PC-9 (cell line): ENCODE measurements at regions not wholly inside any gene's neighbourhood (a gene's known extent, or its start where the extent isn't known, plus 50 kb on each side); places are given as distances from the start of the nearest gene placed in this dataset.

Experiments
- BruUV-seq: library from RNA; stranded (reverse); fragments of 400-500 nt; replicated peaks from 2 replicates; lab custom pipeline; 2021; lab: Mats Ljungman, UMichigan
- CTCF ChIA-PET: fragments of 300-600 bp; sonication (Branson Sonifier 250); formaldehyde crosslinking; loops from one replicate; lab custom pipeline; 2022; ENCODE audit warnings: antibody characterized with exemption; lab: Charles Lee
- POLR2A ChIA-PET: fragments of 300-600 bp; sonication (Branson Sonifier 250); formaldehyde crosslinking; loops from one replicate; lab custom pipeline; 2022; ENCODE audit warnings: antibody characterized with exemption; ENCODE audit not compliant: unreplicated experiment; lab: Charles Lee
- DNase-seq, 2 experiments: peaks; one replicate each; pipeline versions ENCODE4 v3.0.0 to v3.0.0-alpha.2; 2015 to 2022; ENCODE audit warnings: mixed read lengths in 1 of 2
- H2AFZ ChIP-seq: fragments of 200-600 bp; sonication (generic); 2 replicates; pipeline ENCODE4 v1.8.1; 2017; ENCODE audit warnings: antibody characterized with exemption
- H3F3A ChIP-seq: fragments of 200-600 bp; sonication (generic); 2 replicates; pipeline ENCODE4 v1.8.1; 2017; ENCODE audit warnings: antibody characterized with exemption, mild to moderate bottlenecking, low read depth; ENCODE audit not compliant: insufficient read depth
- H3K27ac ChIP-seq: fragments of 200-600 bp; sonication (generic); 2 replicates; pipeline ENCODE4 v1.6.1; 2016; ENCODE audit warnings: mixed run types
- H3K27me3 ChIP-seq: fragments of 200-600 bp; sonication (generic); 2 replicates; pipeline ENCODE4 v1.6.1; 2016; ENCODE audit warnings: low read depth, mixed run types; ENCODE audit not compliant: insufficient read depth
- H3K36me3 ChIP-seq: fragments of 200-600 bp; sonication (generic); 2 replicates; pipeline ENCODE4 v1.6.1; 2016; ENCODE audit warnings: low read depth, mixed run types
- H3K4me1 ChIP-seq: fragments of 200-600 bp; sonication (generic); replicated peaks from 2 replicates; pipeline ENCODE4 v1.6.1; 2016; ENCODE audit warnings: mixed run types; ENCODE audit not compliant: insufficient read depth
- H3K4me2 ChIP-seq: fragments of 200-600 bp; sonication (generic); 2 replicates; pipeline ENCODE4 v1.6.1; 2017; ENCODE audit warnings: mixed run types
- H3K4me3 ChIP-seq: fragments of 200-600 bp; sonication (generic); 2 replicates; pipeline ENCODE4 v1.6.1; 2016; ENCODE audit warnings: mixed run types
- H3K79me2 ChIP-seq: fragments of 200-600 bp; sonication (generic); 2 replicates; pipeline ENCODE4 v1.6.1; 2017; ENCODE audit warnings: low read depth, mixed run types
- H3K9me2 ChIP-seq: fragments of 200-600 bp; sonication (generic); 2 replicates; pipeline ENCODE4 v1.8.1; 2017; ENCODE audit warnings: mild to moderate bottlenecking; ENCODE audit not compliant: insufficient read depth
- H3K9me3 ChIP-seq: fragments of 200-600 bp; sonication (generic); 2 replicates; pipeline ENCODE4 v1.8.1; 2016; ENCODE audit warnings: low read depth; ENCODE audit not compliant: insufficient read depth
- H4K20me1 ChIP-seq: fragments of 200-600 bp; sonication (generic); 2 replicates; pipeline ENCODE4 v1.8.1; 2017; ENCODE audit not compliant: insufficient read depth
- EZH2 ChIP-seq: fragments of 200-600 bp; sonication (generic); IDR thresholded peaks from 2 replicates; pipeline ENCODE4 v1.8.0; 2017; ENCODE audit warnings: antibody characterized with exemption, low read depth
- intact Hi-C: fragments of 100-400 bp; cut with micrococcal nuclease; formaldehyde crosslinking; loops from one replicate; pipeline ENCODE4 v1.10.0; 2022; ENCODE audit not compliant: unreplicated experiment
- TF ChIP-seq, protein P1 (sequence below): fragments of 200-600 bp; sonication (generic); conservative IDR thresholded peaks from 2 replicates; pipeline ENCODE4 v1.6.1; 2017; ENCODE audit warnings: mixed run types, antibody characterized with exemption, mild to moderate bottlenecking, moderate library complexity

DNA sequence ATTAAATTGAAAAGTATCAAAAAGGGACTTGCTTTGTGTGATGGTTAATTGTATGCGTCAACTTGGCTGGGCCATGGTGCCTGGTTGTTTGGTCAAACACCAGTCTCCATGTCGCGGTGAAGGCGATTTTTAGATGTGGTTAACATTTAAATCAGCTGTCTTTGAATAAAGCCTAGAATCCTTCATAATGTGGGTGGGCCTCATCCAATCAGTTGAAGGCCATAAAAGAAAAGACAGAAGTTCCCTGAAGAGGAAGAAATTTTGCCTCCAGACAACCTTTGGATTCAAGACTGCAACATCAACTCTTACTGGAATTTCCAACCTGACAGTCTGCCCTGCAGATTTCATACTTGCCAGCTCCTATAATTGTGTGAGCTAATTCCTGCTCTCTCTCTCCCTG lies 160.5 kb downstream of the SH3BP4 start:
- no peaks in the 10 kb centered on the region for H3K27me3 ChIP-seq
- H3K9me3 ChIP-seq, result no peaks in the 10 kb centered on the region
- H3K27ac ChIP-seq, result no peak overlapping the region
- no peaks in the 10 kb centered on the region for H3F3A ChIP-seq
- peaks cover 3% of the 10 kb centered on the region for H3K4me1 ChIP-seq
- H3K79me2 ChIP-seq, result no peaks in the 10 kb centered on the region
- H3K4me3 ChIP-seq, result no peak overlapping the region
- no peaks in the 10 kb centered on the region for H4K20me1 ChIP-seq
- TF ChIP-seq, protein P1, sequence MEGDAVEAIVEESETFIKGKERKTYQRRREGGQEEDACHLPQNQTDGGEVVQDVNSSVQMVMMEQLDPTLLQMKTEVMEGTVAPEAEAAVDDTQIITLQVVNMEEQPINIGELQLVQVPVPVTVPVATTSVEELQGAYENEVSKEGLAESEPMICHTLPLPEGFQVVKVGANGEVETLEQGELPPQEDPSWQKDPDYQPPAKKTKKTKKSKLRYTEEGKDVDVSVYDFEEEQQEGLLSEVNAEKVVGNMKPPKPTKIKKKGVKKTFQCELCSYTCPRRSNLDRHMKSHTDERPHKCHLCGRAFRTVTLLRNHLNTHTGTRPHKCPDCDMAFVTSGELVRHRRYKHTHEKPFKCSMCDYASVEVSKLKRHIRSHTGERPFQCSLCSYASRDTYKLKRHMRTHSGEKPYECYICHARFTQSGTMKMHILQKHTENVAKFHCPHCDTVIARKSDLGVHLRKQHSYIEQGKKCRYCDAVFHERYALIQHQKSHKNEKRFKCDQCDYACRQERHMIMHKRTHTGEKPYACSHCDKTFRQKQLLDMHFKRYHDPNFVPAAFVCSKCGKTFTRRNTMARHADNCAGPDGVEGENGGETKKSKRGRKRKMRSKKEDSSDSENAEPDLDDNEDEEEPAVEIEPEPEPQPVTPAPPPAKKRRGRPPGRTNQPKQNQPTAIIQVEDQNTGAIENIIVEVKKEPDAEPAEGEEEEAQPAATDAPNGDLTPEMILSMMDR, result no peak
- TF ChIP-seq EZH2, result no peak
- no peaks in the 10 kb centered on the region for H3K9me2 ChIP-seq
- no peak overlapping the region for H2AFZ ChIP-seq
- DNase-seq, result no peak
- POLR2A ChIA-PET, result no interaction called here
- CTCF ChIA-PET, result interaction anchor here (0.7 kb wide), 1 partner anchor 194 kb away, joined by 3 read pairs; no protein-coding TSS in a partner anchor
- intact Hi-C loops, result no loop called here
- BruUV-seq, result no TSS peak
- H3K4me2 ChIP-seq, result no peak overlapping the region
- H3K36me3 ChIP-seq, result no peaks in the 10 kb centered on the region

DNA sequence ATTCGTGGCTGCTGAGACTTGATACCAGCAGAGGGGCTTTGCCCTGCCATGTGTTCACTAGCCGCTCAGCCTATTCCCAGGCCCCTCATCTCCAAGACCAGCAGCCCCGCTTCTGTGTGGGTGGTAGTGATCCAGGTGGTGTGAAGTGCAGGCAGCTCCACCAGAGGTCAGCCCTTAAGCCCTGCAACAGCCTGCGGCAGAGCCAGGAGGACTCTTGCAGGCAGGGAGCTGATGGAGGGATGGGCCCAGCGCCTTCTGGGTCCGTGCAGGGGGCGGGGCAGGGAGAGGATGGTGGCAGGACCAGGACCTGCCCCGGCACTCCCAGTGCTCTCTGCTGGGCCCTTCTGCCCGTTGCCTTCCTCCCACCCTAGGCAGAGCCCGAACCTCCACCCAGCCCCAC lies 162.0 kb downstream of the SH3BP4 start:
- intact Hi-C loops, result loop anchor here (2.0 kb wide), 1 partner anchor 1255 kb away; no protein-coding TSS in a partner anchor
- no peaks in the 10 kb centered on the region for H4K20me1 ChIP-seq
- TF ChIP-seq EZH2, result no peak
- TF ChIP-seq, protein P1, result no peak
- no peak overlapping the region for H3K4me2 ChIP-seq
- H3K9me2 ChIP-seq, result no peaks in the 10 kb centered on the region
- no peaks in the 10 kb centered on the region for H3K79me2 ChIP-seq
- no peak overlapping the region for H3K4me3 ChIP-seq
- no peaks in the 10 kb centered on the region for H3K36me3 ChIP-seq
- no peaks in the 10 kb centered on the region; the same call in 1 of the 2 replicates for H3K4me1 ChIP-seq
- no peaks in the 10 kb centered on the region for H3F3A ChIP-seq
- no TSS peak for BruUV-seq
- no peak for DNase-seq
- no peak overlapping the region for H3K27ac ChIP-seq
- POLR2A ChIA-PET, result no interaction called here
- H3K27me3 ChIP-seq, result no peaks in the 10 kb centered on the region
- no peaks in the 10 kb centered on the region; the same call in 1 of the 2 replicates for H3K9me3 ChIP-seq
- no peak overlapping the region for H2AFZ ChIP-seq
- CTCF ChIA-PET, result interaction anchor here (0.6 kb wide), 1 partner anchor 105 kb away, joined by 3 read pairs; no protein-coding TSS in a partner anchor

DNA sequence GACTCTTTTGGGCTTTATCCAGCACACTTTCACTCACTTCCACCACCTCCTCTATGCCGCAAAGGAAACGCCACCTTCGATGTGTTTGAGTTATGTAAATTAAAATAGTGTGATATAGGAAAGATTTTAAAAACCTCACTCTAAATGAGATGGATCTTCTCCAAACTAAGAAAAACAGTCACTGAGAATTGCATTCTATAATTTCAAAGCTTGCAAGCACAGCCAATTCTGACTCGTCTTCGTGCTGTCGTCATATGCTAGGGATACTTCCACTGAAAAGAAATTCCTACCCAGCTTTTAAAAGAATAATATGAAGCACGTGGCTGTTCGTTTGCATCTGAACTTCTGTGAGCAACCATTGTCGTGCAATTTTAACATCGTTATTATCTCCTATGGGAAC lies 162.5 kb downstream of the SH3BP4 start:
- no peak for DNase-seq
- H3K9me2 ChIP-seq, result no peaks in the 10 kb centered on the region
- no peak for TF ChIP-seq EZH2
- TF ChIP-seq, protein P1, result no peak
- H4K20me1 ChIP-seq, result no peaks in the 10 kb centered on the region
- no peak overlapping the region for H3K4me3 ChIP-seq
- intact Hi-C loops, result loop anchor here (2.0 kb wide), 1 partner anchor 1255 kb away; no protein-coding TSS in a partner anchor
- no peaks in the 10 kb centered on the region for H3K79me2 ChIP-seq
- ChIA-PET CTCF (no interaction called here), POLR2A (no interaction called here)
- BruUV-seq, result no TSS peak
- H3K4me1 ChIP-seq, result no peaks in the 10 kb centered on the region; the same call in 1 of the 2 replicates
- no peaks in the 10 kb centered on the region for H3K27me3 ChIP-seq
- no peak overlapping the region for H3K27ac ChIP-seq
- H3F3A ChIP-seq, result no peaks in the 10 kb centered on the region
- no peak overlapping the region for H3K4me2 ChIP-seq
- H3K9me3 ChIP-seq, result no peaks in the 10 kb centered on the region; the same call in 1 of the 2 replicates
- no peak overlapping the region for H2AFZ ChIP-seq
- H3K36me3 ChIP-seq, result no peaks in the 10 kb centered on the region
